ENCODE measurements at regions not wholly inside any gene's neighbourhood (a gene's known extent, or its start where the extent isn't known, plus 50 kb on each side); places are given as distances from the start of the nearest gene placed in this dataset.

DNA sequence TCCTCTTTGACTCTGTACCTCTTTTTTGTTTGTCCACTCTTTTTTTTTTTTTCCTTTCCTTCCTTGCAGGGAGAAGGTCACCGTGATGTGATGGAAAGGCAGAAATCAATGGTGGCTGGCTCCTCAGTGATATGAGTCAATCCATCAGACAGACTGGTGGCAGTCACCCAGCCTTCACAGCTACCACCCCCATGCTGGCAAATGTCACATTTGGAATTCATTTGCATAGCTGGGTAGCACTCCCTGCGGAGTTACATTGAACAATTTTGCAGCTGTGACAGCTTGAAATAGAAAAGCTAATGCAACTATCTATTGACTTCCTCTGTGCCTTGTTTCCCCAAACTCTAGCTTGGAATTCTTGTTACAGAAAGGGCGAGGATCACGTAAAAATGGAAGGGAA is 668.4 kb downstream of the C6orf118 start:
- TF ChIP-seq POLR2AphosphoS5 (IDR thresholded peaks at IDR 0.05), result no peak
- TF ChIP-seq, protein P1, sequence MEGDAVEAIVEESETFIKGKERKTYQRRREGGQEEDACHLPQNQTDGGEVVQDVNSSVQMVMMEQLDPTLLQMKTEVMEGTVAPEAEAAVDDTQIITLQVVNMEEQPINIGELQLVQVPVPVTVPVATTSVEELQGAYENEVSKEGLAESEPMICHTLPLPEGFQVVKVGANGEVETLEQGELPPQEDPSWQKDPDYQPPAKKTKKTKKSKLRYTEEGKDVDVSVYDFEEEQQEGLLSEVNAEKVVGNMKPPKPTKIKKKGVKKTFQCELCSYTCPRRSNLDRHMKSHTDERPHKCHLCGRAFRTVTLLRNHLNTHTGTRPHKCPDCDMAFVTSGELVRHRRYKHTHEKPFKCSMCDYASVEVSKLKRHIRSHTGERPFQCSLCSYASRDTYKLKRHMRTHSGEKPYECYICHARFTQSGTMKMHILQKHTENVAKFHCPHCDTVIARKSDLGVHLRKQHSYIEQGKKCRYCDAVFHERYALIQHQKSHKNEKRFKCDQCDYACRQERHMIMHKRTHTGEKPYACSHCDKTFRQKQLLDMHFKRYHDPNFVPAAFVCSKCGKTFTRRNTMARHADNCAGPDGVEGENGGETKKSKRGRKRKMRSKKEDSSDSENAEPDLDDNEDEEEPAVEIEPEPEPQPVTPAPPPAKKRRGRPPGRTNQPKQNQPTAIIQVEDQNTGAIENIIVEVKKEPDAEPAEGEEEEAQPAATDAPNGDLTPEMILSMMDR (IDR thresholded peaks at IDR 0.05), result no peak
